ENCODE measurements at regions not wholly inside any gene's neighbourhood (a gene's known extent, or its start where the extent isn't known, plus 50 kb on each side); places are given as distances from the start of the nearest gene placed in this dataset.

DNA sequence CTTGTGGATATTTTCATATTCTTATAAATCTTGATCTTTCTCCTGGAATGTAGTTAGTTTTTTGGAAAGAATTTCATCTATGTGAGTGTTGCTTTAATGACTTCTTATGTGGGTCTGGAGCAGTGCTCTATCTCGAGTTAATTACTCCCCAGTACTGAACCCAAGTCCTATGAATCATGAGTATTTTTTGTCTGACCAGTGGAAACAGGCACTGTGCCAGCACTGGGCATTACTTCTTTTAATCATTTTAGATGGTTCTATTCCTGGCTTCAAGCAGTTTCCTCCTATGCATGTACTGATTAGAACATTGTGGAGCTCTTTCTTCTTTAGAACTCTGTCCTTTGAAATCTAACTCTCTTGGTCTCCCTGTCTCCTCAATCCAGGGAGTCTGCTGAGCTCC is 466.3 kb downstream of the PCDH17 start:
- Histone ChIP-seq H3K9me3 (no peaks in the 10 kb centered on the region), H3K4me1 (no peaks in the 10 kb centered on the region), H3K4me3 (no peak overlapping the region), H3K36me3 (ENCODE audit: low read depth, missing control alignments) (no peaks in the 10 kb centered on the region), H3K27me3 (no peaks in the 10 kb centered on the region), H3K27ac (no peak overlapping the region)
- TF ChIP-seq, protein P1, sequence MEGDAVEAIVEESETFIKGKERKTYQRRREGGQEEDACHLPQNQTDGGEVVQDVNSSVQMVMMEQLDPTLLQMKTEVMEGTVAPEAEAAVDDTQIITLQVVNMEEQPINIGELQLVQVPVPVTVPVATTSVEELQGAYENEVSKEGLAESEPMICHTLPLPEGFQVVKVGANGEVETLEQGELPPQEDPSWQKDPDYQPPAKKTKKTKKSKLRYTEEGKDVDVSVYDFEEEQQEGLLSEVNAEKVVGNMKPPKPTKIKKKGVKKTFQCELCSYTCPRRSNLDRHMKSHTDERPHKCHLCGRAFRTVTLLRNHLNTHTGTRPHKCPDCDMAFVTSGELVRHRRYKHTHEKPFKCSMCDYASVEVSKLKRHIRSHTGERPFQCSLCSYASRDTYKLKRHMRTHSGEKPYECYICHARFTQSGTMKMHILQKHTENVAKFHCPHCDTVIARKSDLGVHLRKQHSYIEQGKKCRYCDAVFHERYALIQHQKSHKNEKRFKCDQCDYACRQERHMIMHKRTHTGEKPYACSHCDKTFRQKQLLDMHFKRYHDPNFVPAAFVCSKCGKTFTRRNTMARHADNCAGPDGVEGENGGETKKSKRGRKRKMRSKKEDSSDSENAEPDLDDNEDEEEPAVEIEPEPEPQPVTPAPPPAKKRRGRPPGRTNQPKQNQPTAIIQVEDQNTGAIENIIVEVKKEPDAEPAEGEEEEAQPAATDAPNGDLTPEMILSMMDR (IDR thresholded peaks at IDR 0.05), result no peak
- TF ChIP-seq POLR2A (IDR thresholded peaks at IDR 0.05), result no peak
- 24 to 42% methylated on average over 1 of the region's 1 CpG for WGBS, 2 donors
- no peak for DNase-seq
- intact Hi-C loops (cut with DNase I; ENCODE audit: low total_unique reads), result no loop called here

DNA sequence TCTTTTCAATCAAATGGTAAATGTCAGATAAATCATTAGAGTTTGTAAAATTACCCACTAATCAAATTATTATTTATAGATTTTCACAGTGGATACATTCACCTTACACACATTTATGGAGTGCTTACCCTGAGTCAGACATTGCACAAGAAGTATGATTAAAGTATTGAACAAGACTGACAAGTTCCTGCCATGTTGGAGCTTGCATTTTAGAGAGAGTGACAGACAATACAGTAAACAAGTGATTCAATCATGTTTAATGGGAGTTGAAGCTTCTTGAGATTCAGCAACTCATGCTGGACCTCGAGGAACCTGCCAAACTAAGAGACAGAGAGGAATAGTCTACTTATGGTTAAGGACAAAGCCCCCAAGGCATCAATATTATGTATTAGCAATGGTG is 487.8 kb downstream of the PCDH17 start:
- WGBS, 2 donors, result 35 to 38% methylated on average over 1 of the region's 1 CpG
- intact Hi-C loops (cut with DNase I; ENCODE audit: low total_unique reads), result no loop called here

DNA sequence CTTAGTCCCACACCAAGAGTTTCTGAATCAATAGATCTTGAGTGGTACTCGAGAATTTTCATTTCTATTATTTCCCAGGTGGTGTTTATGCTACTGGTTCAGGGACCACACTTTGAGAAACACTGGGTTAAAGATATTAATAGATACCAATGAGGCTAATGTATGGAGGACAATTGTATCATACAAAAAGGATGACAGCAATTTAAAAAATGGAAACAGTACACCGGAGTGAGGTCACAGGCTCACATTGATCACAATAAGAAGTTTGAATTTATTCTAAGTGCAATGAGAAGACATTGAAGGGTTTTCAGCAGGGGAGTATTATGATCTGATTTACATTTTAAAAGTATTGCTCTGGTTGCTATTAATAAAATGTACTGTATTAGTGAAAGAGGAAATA is 488.3 kb downstream of the PCDH17 start:
- Histone ChIP-seq H3K4me1 (no peaks in the 10 kb centered on the region), H3K27me3 (no peaks in the 10 kb centered on the region), H3K4me3 (no peak overlapping the region), H3K36me3 (ENCODE audit: low read depth, missing control alignments) (no peaks in the 10 kb centered on the region), H3K27ac (no peak overlapping the region), H3K9me3 (no peaks in the 10 kb centered on the region)
- intact Hi-C loops (cut with DNase I; ENCODE audit: low total_unique reads), result no loop called here
- TF ChIP-seq, protein P1 (IDR thresholded peaks at IDR 0.05), result no peak
- no peak for TF ChIP-seq POLR2A (IDR thresholded peaks at IDR 0.05)
- WGBS, 2 donors, result 80 to 81% methylated on average over 2 of the region's 2 CpGs
- no peak for DNase-seq

More for the DNA sequence above, 487.8 kb downstream of the PCDH17 start:
- Histone ChIP-seq H3K4me3 (no peak overlapping the region), H3K27ac (no peak overlapping the region), H3K27me3 (no peaks in the 10 kb centered on the region), H3K36me3 (ENCODE audit: low read depth, missing control alignments) (no peaks in the 10 kb centered on the region), H3K4me1 (no peaks in the 10 kb centered on the region), H3K9me3 (no peaks in the 10 kb centered on the region)
- DNase-seq, result no peak
- TF ChIP-seq POLR2A (IDR thresholded peaks at IDR 0.05), result no peak
- TF ChIP-seq, protein P1 (IDR thresholded peaks at IDR 0.05), result no peak

DNA sequence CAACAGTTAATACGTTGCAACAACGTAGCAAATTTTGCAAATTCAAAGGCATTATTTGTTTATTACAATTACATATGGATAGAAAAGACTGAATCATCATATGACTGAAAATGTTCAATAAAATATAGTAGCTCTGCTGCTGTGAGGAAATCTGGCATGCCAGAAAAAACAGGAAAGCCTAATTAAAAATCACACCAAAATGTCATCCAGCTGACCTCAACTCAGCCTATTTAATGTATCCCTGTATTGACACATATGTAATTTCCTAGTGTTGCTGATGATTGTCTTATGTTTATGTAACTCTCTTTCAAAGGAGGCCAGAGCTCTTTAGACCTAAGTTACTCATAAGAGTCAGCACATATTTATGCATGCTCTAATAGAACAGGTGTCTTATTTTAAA is 495.0 kb downstream of the PCDH17 start:
- intact Hi-C loops (cut with DNase I; ENCODE audit: low total_unique reads), result no loop called here
- WGBS, 2 donors, result 69 to 70% methylated on average over 2 of the region's 2 CpGs

DNA sequence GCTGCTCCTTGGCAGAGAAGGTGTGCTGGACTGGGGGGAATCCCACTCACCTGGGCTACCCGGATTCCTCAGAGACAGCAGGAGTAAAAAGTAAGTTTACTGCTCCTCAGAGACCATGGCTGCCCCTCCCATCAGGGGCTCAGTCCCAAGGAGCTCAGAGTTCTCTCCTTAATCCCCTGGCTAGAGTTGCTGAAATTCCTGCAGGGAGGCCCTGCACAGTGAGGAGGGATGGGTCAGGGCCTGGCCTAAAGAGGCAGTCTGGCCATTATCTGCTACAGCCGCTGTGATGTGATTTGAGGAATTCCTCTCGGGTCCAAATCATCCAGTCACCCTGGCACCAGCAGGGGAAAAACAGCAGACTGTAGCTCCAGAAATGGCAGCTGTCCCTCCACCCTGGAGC is 502.5 kb downstream of the PCDH17 start:
- TF ChIP-seq POLR2A (IDR thresholded peaks at IDR 0.05), result no peak
- TF ChIP-seq, protein P1 (IDR thresholded peaks at IDR 0.05), result no peak
- intact Hi-C loops (cut with DNase I; ENCODE audit: low total_unique reads), result no loop called here
- no peak for DNase-seq
- no peak overlapping the region for H3K27ac ChIP-seq
- H3K4me1 ChIP-seq, result no peaks in the 10 kb centered on the region
- no peaks in the 10 kb centered on the region for H3K36me3 ChIP-seq (ENCODE audit: low read depth, missing control alignments)
- WGBS, 2 donors, result 69 to 75% methylated on average over 2 to 3 of the region's 3 CpGs
- no peaks in the 10 kb centered on the region for H3K9me3 ChIP-seq
- H3K4me3 ChIP-seq, result no peak overlapping the region
- H3K27me3 ChIP-seq, result no peaks in the 10 kb centered on the region

More for the DNA sequence above, 495.0 kb downstream of the PCDH17 start:
- H3K36me3 ChIP-seq (ENCODE audit: low read depth, missing control alignments), result no peaks in the 10 kb centered on the region
- no peaks in the 10 kb centered on the region for H3K9me3 ChIP-seq
- no peak overlapping the region for H3K4me3 ChIP-seq
- no peak overlapping the region for H3K27ac ChIP-seq
- TF ChIP-seq, protein P1 (IDR thresholded peaks at IDR 0.05), result no peak
- TF ChIP-seq POLR2A (IDR thresholded peaks at IDR 0.05), result no peak
- H3K4me1 ChIP-seq, result no peaks in the 10 kb centered on the region
- no peaks in the 10 kb centered on the region for H3K27me3 ChIP-seq
- no peak for DNase-seq
